Liver (tissue), 8 donors: ENCODE measurements at regions not wholly inside any gene's neighbourhood (a gene's known extent, or its start where the extent isn't known, plus 50 kb on each side); places are given as distances from the start of the nearest gene placed in this dataset.

Experiments
- DNase-seq: peaks from one replicate; pipeline ENCODE4 v3.0.0-alpha.2; 2017; ENCODE audit warnings: low spot score
- H3K27ac ChIP-seq, 2 donors: one replicate each; pipeline ENCODE4 v1.7.0; 2013; ENCODE audit warnings: inconsistent platforms in 2 of 2, low read length in 2 of 2, control low read depth in 1 of 2, low read depth in 1 of 2, mild to moderate bottlenecking in 1 of 2
- H3K27me3 ChIP-seq, 4 donors: one replicate each; pipeline versions ENCODE4 v1.6.1 to v1.7.0; 2013; ENCODE audit warnings: low read length in 3 of 4, inconsistent platforms in 1 of 4, mild to moderate bottlenecking in 1 of 4, moderate library complexity in 1 of 4; ENCODE audit not compliant: control insufficient read depth in 4 of 4, insufficient read depth in 4 of 4
- H3K36me3 ChIP-seq, 4 donors: one replicate each; pipeline versions ENCODE4 v1.6.1 to v1.7.0; 2013; ENCODE audit warnings: low read length in 3 of 4, mild to moderate bottlenecking in 3 of 4, low read depth in 1 of 4, moderate library complexity in 1 of 4; ENCODE audit not compliant: control insufficient read depth in 4 of 4, insufficient read depth in 3 of 4
- H3K4me1 ChIP-seq, 4 donors: one replicate each; pipeline versions ENCODE4 v1.6.1 to v1.7.0; 2013; ENCODE audit warnings: low read length in 3 of 4, mild to moderate bottlenecking in 3 of 4, moderate library complexity in 1 of 4; ENCODE audit not compliant: control insufficient read depth in 4 of 4, insufficient read depth in 4 of 4
- H3K4me3 ChIP-seq, 3 donors: one replicate each; pipeline versions ENCODE4 v1.6.1 to v1.7.0; 2013; ENCODE audit warnings: low read length in 3 of 3, control low read depth in 1 of 3, low read depth in 1 of 3, mild to moderate bottlenecking in 1 of 3
- H3K9ac ChIP-seq, 2 donors: one replicate each; pipeline ENCODE4 v1.7.0; 2013; ENCODE audit warnings: low read length in 2 of 2, mild to moderate bottlenecking in 2 of 2, moderate library complexity in 2 of 2, control low read depth in 1 of 2, low read depth in 1 of 2
- H3K9me3 ChIP-seq, 4 donors: one replicate each; pipeline versions ENCODE4 v1.6.1 to v1.7.0; 2013; ENCODE audit warnings: low read length in 3 of 4; ENCODE audit not compliant: control insufficient read depth in 4 of 4
- FOXA1 ChIP-seq: IDR thresholded peaks from 2 replicates; pipeline ENCODE4 v1.6.1; 2016; ENCODE audit warnings: antibody characterized with exemption
- FOXA2 ChIP-seq: IDR thresholded peaks from 2 replicates; pipeline ENCODE4 v1.6.1; 2016; ENCODE audit warnings: antibody characterized with exemption
- GABPA ChIP-seq, 2 donors: IDR thresholded peaks in 1 of 2; conservative IDR thresholded peaks in 1 of 2; 2 replicates each; pipeline ENCODE4 v1.6.1; 2016; ENCODE audit warnings: antibody characterized with exemption in 2 of 2, mild to moderate bottlenecking in 1 of 2, moderate library complexity in 1 of 2
- HNF4G ChIP-seq: IDR thresholded peaks from 2 replicates; pipeline ENCODE4 v1.6.1; 2016; ENCODE audit warnings: antibody characterized with exemption
- JUND ChIP-seq, 2 donors: IDR thresholded peaks; 2 replicates each; pipeline ENCODE4 v1.6.1; 2016; ENCODE audit warnings: antibody characterized with exemption in 2 of 2
- NR2F2 ChIP-seq: IDR thresholded peaks from 2 replicates; pipeline ENCODE4 v1.6.1; 2016; ENCODE audit warnings: antibody characterized with exemption
- RAD21 ChIP-seq, 2 donors: IDR thresholded peaks; 2 replicates each; pipeline ENCODE4 v1.6.1; 2016; ENCODE audit warnings: antibody characterized with exemption in 2 of 2, mild to moderate bottlenecking in 2 of 2
- RXRA ChIP-seq, 2 donors: IDR thresholded peaks; 2 replicates each; pipeline ENCODE4 v1.6.1; 2017 to 2018; ENCODE audit warnings: antibody characterized with exemption in 2 of 2, mild to moderate bottlenecking in 1 of 2
- TAF1 ChIP-seq: conservative IDR thresholded peaks from 2 replicates; pipeline ENCODE4 v1.6.1; 2016; ENCODE audit warnings: antibody characterized with exemption, mild to moderate bottlenecking
- YY1 ChIP-seq: IDR thresholded peaks from 2 replicates; pipeline ENCODE4 v1.6.1; 2016; ENCODE audit warnings: antibody characterized with exemption, mild to moderate bottlenecking
- ZBTB33 ChIP-seq: IDR thresholded peaks from 2 replicates; pipeline ENCODE4 v1.6.1; 2016; ENCODE audit warnings: antibody characterized with exemption
- WGBS: extraction: QIAGEN DNeasy Blood & Tissue Kit; methylation state at CpG from one replicate; pipeline ENCODE4 v1.1.7; 2013; 5-methylcytosine and 5-hydroxymethylcytosine counted together
- TF ChIP-seq, protein P1 (sequence below): fragments of 150-350 bp; IDR thresholded peaks from 2 replicates; pipeline ENCODE4 v1.5.1; 2017; ENCODE audit warnings: improper control_type of control experiment, low read depth, low read length; ENCODE audit not compliant: missing input control
- TF ChIP-seq, protein P2 (sequence below): IDR thresholded peaks from 2 replicates; pipeline ENCODE4 v1.6.1; 2016; ENCODE audit warnings: antibody characterized with exemption, mild to moderate bottlenecking
- donor health status: healthy.
- donor health status: healthy.
- donor health status: healthy.
- donor health status: healthy.
- donor health status: healthy.

DNA sequence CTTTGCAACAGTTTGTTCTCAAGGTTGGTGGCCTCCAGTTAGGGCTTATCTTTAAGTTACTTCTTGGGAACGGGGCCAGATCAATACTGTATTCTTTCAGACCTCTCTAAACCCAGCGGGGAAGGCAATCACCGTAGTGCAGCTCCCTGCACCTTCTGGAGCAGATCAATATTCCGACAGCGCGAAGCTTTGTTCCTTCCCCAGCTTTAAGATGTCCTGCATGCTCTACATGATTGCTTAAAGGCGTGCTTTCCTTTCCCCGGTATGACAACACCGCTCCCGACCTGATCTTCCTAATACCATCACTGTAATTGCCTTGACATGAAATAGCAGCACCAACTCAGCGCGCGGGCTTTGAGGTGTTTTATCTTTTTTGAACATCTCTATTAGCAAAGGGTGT is 755.2 kb downstream of the NR2F2 start:
- Histone ChIP-seq H3K9me3 (no peaks in the 10 kb centered on the region), H3K4me1 (no peaks in the 10 kb centered on the region), H3K27me3 (peaks cover 0 to 4% (median 2%) of the 10 kb centered on the region in 4 donors), H3K4me3 (no peak overlapping the region), H3K36me3 (no peaks in the 10 kb centered on the region), H3K27ac (no peak overlapping the region), H3K9ac (no peak overlapping the region)
- no peak for TF ChIP-seq JUND (IDR thresholded peaks at IDR 0.05)
- TF ChIP-seq, protein P1, sequence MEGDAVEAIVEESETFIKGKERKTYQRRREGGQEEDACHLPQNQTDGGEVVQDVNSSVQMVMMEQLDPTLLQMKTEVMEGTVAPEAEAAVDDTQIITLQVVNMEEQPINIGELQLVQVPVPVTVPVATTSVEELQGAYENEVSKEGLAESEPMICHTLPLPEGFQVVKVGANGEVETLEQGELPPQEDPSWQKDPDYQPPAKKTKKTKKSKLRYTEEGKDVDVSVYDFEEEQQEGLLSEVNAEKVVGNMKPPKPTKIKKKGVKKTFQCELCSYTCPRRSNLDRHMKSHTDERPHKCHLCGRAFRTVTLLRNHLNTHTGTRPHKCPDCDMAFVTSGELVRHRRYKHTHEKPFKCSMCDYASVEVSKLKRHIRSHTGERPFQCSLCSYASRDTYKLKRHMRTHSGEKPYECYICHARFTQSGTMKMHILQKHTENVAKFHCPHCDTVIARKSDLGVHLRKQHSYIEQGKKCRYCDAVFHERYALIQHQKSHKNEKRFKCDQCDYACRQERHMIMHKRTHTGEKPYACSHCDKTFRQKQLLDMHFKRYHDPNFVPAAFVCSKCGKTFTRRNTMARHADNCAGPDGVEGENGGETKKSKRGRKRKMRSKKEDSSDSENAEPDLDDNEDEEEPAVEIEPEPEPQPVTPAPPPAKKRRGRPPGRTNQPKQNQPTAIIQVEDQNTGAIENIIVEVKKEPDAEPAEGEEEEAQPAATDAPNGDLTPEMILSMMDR = no peak
- TF ChIP-seq YY1 = no peak
- no peak for TF ChIP-seq FOXA1
- no peak for DNase-seq
- WGBS = 37% methylated on average over 13 of the region's 13 CpGs

DNA sequence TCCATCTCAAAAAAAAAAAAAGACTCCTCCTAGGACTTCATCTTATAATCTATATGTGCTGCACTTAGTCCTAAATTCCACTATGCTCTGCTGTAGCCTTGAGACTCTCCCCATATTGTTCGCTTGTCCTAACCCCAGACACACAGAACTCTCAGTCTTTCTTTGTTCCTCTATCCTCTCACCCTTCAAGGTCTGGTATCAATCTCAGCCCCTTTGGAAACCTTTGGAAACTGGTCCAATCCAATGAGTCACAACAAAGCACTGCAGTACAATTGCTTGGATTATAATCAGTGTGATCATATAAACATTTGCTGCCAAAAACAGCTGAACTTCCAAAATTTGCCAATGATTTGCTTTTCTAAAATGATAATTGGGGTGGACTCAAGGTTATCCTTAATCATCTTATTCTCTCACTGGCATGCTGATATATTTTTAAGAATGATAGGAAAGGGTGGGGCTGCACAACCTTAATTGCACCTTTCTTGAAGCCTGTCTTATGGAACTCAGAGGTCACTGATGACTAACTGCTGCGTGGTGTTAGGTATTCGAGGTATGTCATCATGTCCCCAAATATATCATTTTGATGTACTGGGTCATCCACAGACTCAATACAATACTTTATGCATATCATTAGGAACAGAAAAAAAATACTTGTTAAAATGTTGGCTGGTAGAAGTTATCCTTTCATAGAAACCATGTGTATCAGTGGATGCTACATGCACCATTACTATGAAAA is 756.7 kb downstream of the NR2F2 start:
- DNase-seq = no peak
- no peaks in the 10 kb centered on the region for H3K9me3 ChIP-seq
- TF ChIP-seq GABPA (IDR thresholded peaks at IDR 0.05 in 1 of 2, conservative IDR thresholded peaks at IDR 0.05 in 1 of 2) (no peak), FOXA1 (no peak), JUND (IDR thresholded peaks at IDR 0.05) (no peak), ZBTB33 (no peak), RXRA (IDR thresholded peaks at IDR 0.05) (no peak), HNF4G (no peak), RAD21 (IDR thresholded peaks at IDR 0.05) (no peak), FOXA2 (no peak), NR2F2 (no peak), YY1 (no peak), TAF1 (no peak)
- TF ChIP-seq, protein P1 = no peak
- TF ChIP-seq, protein P2, sequence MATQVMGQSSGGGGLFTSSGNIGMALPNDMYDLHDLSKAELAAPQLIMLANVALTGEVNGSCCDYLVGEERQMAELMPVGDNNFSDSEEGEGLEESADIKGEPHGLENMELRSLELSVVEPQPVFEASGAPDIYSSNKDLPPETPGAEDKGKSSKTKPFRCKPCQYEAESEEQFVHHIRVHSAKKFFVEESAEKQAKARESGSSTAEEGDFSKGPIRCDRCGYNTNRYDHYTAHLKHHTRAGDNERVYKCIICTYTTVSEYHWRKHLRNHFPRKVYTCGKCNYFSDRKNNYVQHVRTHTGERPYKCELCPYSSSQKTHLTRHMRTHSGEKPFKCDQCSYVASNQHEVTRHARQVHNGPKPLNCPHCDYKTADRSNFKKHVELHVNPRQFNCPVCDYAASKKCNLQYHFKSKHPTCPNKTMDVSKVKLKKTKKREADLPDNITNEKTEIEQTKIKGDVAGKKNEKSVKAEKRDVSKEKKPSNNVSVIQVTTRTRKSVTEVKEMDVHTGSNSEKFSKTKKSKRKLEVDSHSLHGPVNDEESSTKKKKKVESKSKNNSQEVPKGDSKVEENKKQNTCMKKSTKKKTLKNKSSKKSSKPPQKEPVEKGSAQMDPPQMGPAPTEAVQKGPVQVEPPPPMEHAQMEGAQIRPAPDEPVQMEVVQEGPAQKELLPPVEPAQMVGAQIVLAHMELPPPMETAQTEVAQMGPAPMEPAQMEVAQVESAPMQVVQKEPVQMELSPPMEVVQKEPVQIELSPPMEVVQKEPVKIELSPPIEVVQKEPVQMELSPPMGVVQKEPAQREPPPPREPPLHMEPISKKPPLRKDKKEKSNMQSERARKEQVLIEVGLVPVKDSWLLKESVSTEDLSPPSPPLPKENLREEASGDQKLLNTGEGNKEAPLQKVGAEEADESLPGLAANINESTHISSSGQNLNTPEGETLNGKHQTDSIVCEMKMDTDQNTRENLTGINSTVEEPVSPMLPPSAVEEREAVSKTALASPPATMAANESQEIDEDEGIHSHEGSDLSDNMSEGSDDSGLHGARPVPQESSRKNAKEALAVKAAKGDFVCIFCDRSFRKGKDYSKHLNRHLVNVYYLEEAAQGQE = no peak
- no peak overlapping the region for H3K4me3 ChIP-seq
- H3K4me1 ChIP-seq = no peaks in the 10 kb centered on the region
- no peak overlapping the region for H3K9ac ChIP-seq
- peaks cover 0 to 4% (median 2%) of the 10 kb centered on the region in 4 donors for H3K27me3 ChIP-seq
- H3K36me3 ChIP-seq = no peaks in the 10 kb centered on the region
- WGBS = 79% methylated on average over 3 of the region's 3 CpGs
- no peak overlapping the region for H3K27ac ChIP-seq
